Endodermal cell (in vitro differentiated cells): ENCODE measurements at regions not wholly inside any gene's neighbourhood (a gene's known extent, or its start where the extent isn't known, plus 50 kb on each side); places are given as distances from the start of the nearest gene placed in this dataset.

ENCODE experiments used
- DNase-seq: peaks from one replicate; pipeline ENCODE4 v3.0.0-alpha.2; 2017
- H3K27ac ChIP-seq: 2 replicates; pipeline ENCODE4 v1.5.1; 2013; ENCODE audit warnings: mild to moderate bottlenecking, low read depth, low read length, moderate library complexity
- H3K27me3 ChIP-seq: 2 replicates; pipeline ENCODE4 v1.6.1; 2013; ENCODE audit warnings: mild to moderate bottlenecking, low read length, moderate library complexity; ENCODE audit not compliant: insufficient read depth, control insufficient read depth, poor library complexity, severe bottlenecking
- H3K36me3 ChIP-seq: 2 replicates; pipeline ENCODE4 v1.7.0; 2013; ENCODE audit warnings: mild to moderate bottlenecking, low read length, moderate library complexity; ENCODE audit not compliant: control insufficient read depth, insufficient read depth
- H3K4me1 ChIP-seq: one replicate; pipeline ENCODE4 v1.7.0; 2013; ENCODE audit warnings: low read length; ENCODE audit not compliant: control insufficient read depth, insufficient read depth
- H3K4me3 ChIP-seq: 2 replicates; pipeline ENCODE4 v1.5.1; 2013; ENCODE audit warnings: mild to moderate bottlenecking, low read length, moderate library complexity
- H3K9ac ChIP-seq: 2 replicates; pipeline ENCODE4 v1.6.1; 2013; ENCODE audit warnings: mild to moderate bottlenecking, low read length, moderate library complexity; ENCODE audit not compliant: poor library complexity, severe bottlenecking; ENCODE audit errors: extremely low read depth
- H3K9me3 ChIP-seq: 2 replicates; pipeline ENCODE4 v1.6.1; 2013; ENCODE audit warnings: mild to moderate bottlenecking, low read length, moderate library complexity; ENCODE audit not compliant: control insufficient read depth
- H3K27ac Mint-ChIP-seq: 2 replicates; pipeline ENCODE4 v1.8.0; 2020; ENCODE audit warnings: mixed read lengths
- H3K27me3 Mint-ChIP-seq: 2 replicates; pipeline ENCODE4 v1.8.0; 2021; ENCODE audit warnings: mild to moderate bottlenecking, mixed read lengths; ENCODE audit not compliant: insufficient read depth
- H3K36me3 Mint-ChIP-seq: 2 replicates; pipeline ENCODE4 v1.8.0; 2020; ENCODE audit warnings: low read depth, mixed read lengths
- H3K4me1 Mint-ChIP-seq: 2 replicates; pipeline ENCODE4 v1.8.0; 2020; ENCODE audit warnings: mixed read lengths
- H3K4me3 Mint-ChIP-seq: 2 replicates; pipeline ENCODE4 v1.8.0; 2020; ENCODE audit warnings: mild to moderate bottlenecking, moderate library complexity, mixed read lengths
- H3K9me3 Mint-ChIP-seq: 2 replicates; pipeline ENCODE4 v1.8.0; 2020; ENCODE audit warnings: mild to moderate bottlenecking, mixed read lengths
- CTCF ChIP-seq: fragments of 200-600 bp; sonication (generic); conservative IDR thresholded peaks from 2 replicates; pipeline ENCODE4 v1.5.0; 2021; ENCODE audit warnings: antibody characterized with exemption, mild to moderate bottlenecking
- WGBS, 2 experiments: methylation state at CpG; one replicate each; pipeline versions ENCODE4 v1.1.5 to v1.1.7; 2013; ENCODE audit warnings: missing lambda C conversion rate in 2 of 2, mixed read lengths in 1 of 2; ENCODE audit not compliant: insufficient coverage in 1 of 2, insufficient read length in 1 of 2; 5-methylcytosine and 5-hydroxymethylcytosine counted together

- Histone ChIP-seq H3K27me3 (no peaks in the 10 kb centered on the region), H3K9ac (no peak overlapping the region), H3K27ac (no peak overlapping the region), H3K9me3 (peaks cover 18% of the 10 kb centered on the region), H3K36me3 (no peaks in the 10 kb centered on the region), H3K4me1 (no peaks in the 10 kb centered on the region), H3K4me3 (no peak overlapping the region)
- H3K36me3 Mint-ChIP-seq: no peaks in the 10 kb centered on the region
- no peak overlapping the region for H3K27ac Mint-ChIP-seq
- H3K4me3 Mint-ChIP-seq: no peak overlapping the region
- peaks cover 7% of the 10 kb centered on the region for H3K4me1 Mint-ChIP-seq
- H3K27me3 Mint-ChIP-seq: peaks cover 26% of the 10 kb centered on the region
- 93 to 100% methylated on average over 1 to 2 of the region's 2 CpGs for WGBS, 2 experiments
- no peak for DNase-seq
- peaks cover 17% of the 10 kb centered on the region for H3K9me3 Mint-ChIP-seq
- no peak for TF ChIP-seq CTCF
These were observed 110.2 kb downstream of the TBXT start for GRCh38 chr6:166057431-166057830.

GRCh38 chr6:166056637-166057036, 111.0 kb downstream of the TBXT start:
- no peak overlapping the region for H3K27ac ChIP-seq
- H3K4me1 ChIP-seq: no peaks in the 10 kb centered on the region
- no peaks in the 10 kb centered on the region for H3K36me3 ChIP-seq
- Mint-ChIP-seq H3K9me3 (peaks cover 23% of the 10 kb centered on the region), H3K4me1 (peaks cover 7% of the 10 kb centered on the region), H3K36me3 (no peaks in the 10 kb centered on the region), H3K27me3 (peaks cover 24% of the 10 kb centered on the region), H3K4me3 (no peak overlapping the region), H3K27ac (no peak overlapping the region)
- no peak for DNase-seq
- no peak overlapping the region for H3K4me3 ChIP-seq
- H3K9me3 ChIP-seq: peaks cover 25% of the 10 kb centered on the region
- 89 to 90% methylated on average over 2 to 4 of the region's 4 CpGs for WGBS, 2 experiments
- no peak overlapping the region for H3K9ac ChIP-seq
- no peak for TF ChIP-seq CTCF
- no peaks in the 10 kb centered on the region for H3K27me3 ChIP-seq

- Histone ChIP-seq H3K36me3 (no peaks in the 10 kb centered on the region), H3K4me3 (no peak overlapping the region), H3K9me3 (peaks cover 28% of the 10 kb centered on the region), H3K27ac (no peak overlapping the region), H3K9ac (no peak overlapping the region), H3K27me3 (no peaks in the 10 kb centered on the region), H3K4me1 (no peaks in the 10 kb centered on the region)
- DNase-seq: no peak
- H3K4me1 Mint-ChIP-seq: peaks cover 7% of the 10 kb centered on the region
- TF ChIP-seq CTCF: no peak
- H3K27me3 Mint-ChIP-seq: peaks cover 18% of the 10 kb centered on the region
- 69 to 81% methylated on average over 5 of the region's 5 CpGs for WGBS, 2 experiments
- H3K9me3 Mint-ChIP-seq: peaks cover 23% of the 10 kb centered on the region
- no peak overlapping the region for H3K4me3 Mint-ChIP-seq
- no peak overlapping the region for H3K27ac Mint-ChIP-seq
- no peaks in the 10 kb centered on the region for H3K36me3 Mint-ChIP-seq
These were observed 111.8 kb downstream of the TBXT start for GRCh38 chr6:166055801-166056200.
